Mesendoderm (in vitro differentiated cells): ENCODE measurements at regions not wholly inside any gene's neighbourhood (a gene's known extent, or its start where the extent isn't known, plus 50 kb on each side); places are given as distances from the start of the nearest gene placed in this dataset.

Source experiments
- DNase-seq: peaks from one replicate; pipeline ENCODE4 v3.0.0; 2013
- H2AK5ac ChIP-seq: 2 replicates; pipeline ENCODE4 v1.6.1; 2013; ENCODE audit warnings: low read length, inconsistent platforms
- H2BK120ac ChIP-seq: 2 replicates; pipeline ENCODE4 v1.6.1; 2013; ENCODE audit warnings: low read depth, mild to moderate bottlenecking, low read length, moderate library complexity, mixed read lengths
- H2BK15ac ChIP-seq: replicated peaks from 2 replicates; pipeline ENCODE4 v1.6.1; 2013; ENCODE audit warnings: low read depth, mild to moderate bottlenecking, moderate library complexity
- H2BK5ac ChIP-seq: 2 replicates; pipeline ENCODE4 v1.6.1; 2013; ENCODE audit warnings: low read length, inconsistent platforms
- H3K18ac ChIP-seq: 2 replicates; pipeline ENCODE4 v1.6.1; 2013; ENCODE audit warnings: mild to moderate bottlenecking, low read length, mixed read lengths
- H3K23ac ChIP-seq: one replicate; pipeline ENCODE4 v1.6.1; 2013; ENCODE audit warnings: low read length
- H3K27ac ChIP-seq: 2 replicates; pipeline ENCODE4 v1.5.1; 2013; ENCODE audit warnings: low read depth, mild to moderate bottlenecking, inconsistent platforms, low read length, moderate library complexity
- H3K27me3 ChIP-seq: 2 replicates; pipeline ENCODE4 v1.6.1; 2013; ENCODE audit warnings: low read length, control low read depth, mild to moderate bottlenecking, inconsistent platforms; ENCODE audit not compliant: insufficient read depth, poor library complexity
- H3K36me3 ChIP-seq: 2 replicates; pipeline ENCODE4 v1.6.1; 2013; ENCODE audit warnings: low read length, inconsistent platforms; ENCODE audit not compliant: control insufficient read depth, insufficient read depth
- H3K4ac ChIP-seq: one replicate; pipeline ENCODE4 v1.6.1; 2013; ENCODE audit warnings: low read depth, mild to moderate bottlenecking, low read length, moderate library complexity
- H3K4me1 ChIP-seq: 2 replicates; pipeline ENCODE4 v1.6.1; 2013; ENCODE audit warnings: low read depth, low read length, inconsistent platforms; ENCODE audit not compliant: control insufficient read depth
- H3K4me2 ChIP-seq: 2 replicates; pipeline ENCODE4 v1.6.1; 2013; ENCODE audit warnings: low read length
- H3K4me3 ChIP-seq: 2 replicates; pipeline ENCODE4 v1.5.1; 2013; ENCODE audit warnings: mild to moderate bottlenecking, low read length
- H3K56ac ChIP-seq: one replicate; pipeline ENCODE4 v1.6.1; 2013; ENCODE audit warnings: low read length
- H3K79me1 ChIP-seq: 2 replicates; pipeline ENCODE4 v1.6.1; 2013; ENCODE audit warnings: low read length, inconsistent platforms
- H3K79me2 ChIP-seq: 2 replicates; pipeline ENCODE4 v1.6.1; 2013; ENCODE audit warnings: mild to moderate bottlenecking, low read length; ENCODE audit not compliant: control insufficient read depth, insufficient read depth
- H3K9ac ChIP-seq: 2 replicates; pipeline ENCODE4 v1.6.1; 2013; ENCODE audit warnings: low read length, inconsistent platforms
- H4K5ac ChIP-seq: one replicate; pipeline ENCODE4 v1.6.1; 2013; ENCODE audit warnings: low read length
- H4K8ac ChIP-seq: one replicate; pipeline ENCODE4 v1.6.1; 2013; ENCODE audit warnings: low read depth, mild to moderate bottlenecking, control low read depth, low read length, moderate library complexity
- WGBS: extraction: QIAGEN DNeasy Blood & Tissue Kit; methylation state at CpG from one replicate; pipeline ENCODE4 v1.1.7; 2013; ENCODE audit warnings: low lambda C conversion rate, missing lambda C conversion rate; ENCODE audit not compliant: insufficient coverage; ENCODE audit errors: extremely low coverage; 5-methylcytosine and 5-hydroxymethylcytosine counted together

DNA sequence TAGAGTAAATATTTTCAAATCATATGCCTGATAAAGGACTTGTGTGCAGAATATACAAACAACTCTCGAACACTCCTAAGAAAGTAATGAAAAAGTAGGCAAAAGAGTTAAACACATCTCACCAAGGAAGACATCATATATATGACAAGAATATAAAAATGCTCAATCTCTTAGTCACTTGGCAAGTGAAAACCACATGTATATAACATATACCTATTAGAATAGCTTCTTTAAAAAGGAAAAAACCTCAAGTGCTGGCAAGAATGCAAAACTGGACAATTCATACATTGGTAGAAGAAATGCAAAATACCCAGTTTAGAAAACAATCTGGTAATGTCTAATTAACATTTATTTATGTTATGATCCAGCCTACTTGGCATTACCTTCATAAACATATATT is 146.6 kb upstream of the DGKB start:
- Histone ChIP-seq H4K8ac (no peak overlapping the region), H4K5ac (no peak overlapping the region), H3K27ac (no peak overlapping the region), H3K4me3 (no peak overlapping the region), H3K18ac (no peak overlapping the region), H3K79me2 (no peaks in the 10 kb centered on the region), H3K4ac (no peak overlapping the region), H3K79me1 (no peaks in the 10 kb centered on the region), H3K23ac (no peak overlapping the region), H2BK120ac (no peak overlapping the region), H3K4me2 (no peak overlapping the region), H3K27me3 (no peaks in the 10 kb centered on the region), H2BK5ac (no peak overlapping the region), H3K9ac (no peak overlapping the region), H2AK5ac (no peak overlapping the region), H3K4me1 (no peaks in the 10 kb centered on the region), H3K36me3 (no peaks in the 10 kb centered on the region), H3K56ac (no peak overlapping the region), H2BK15ac (no peak overlapping the region)
- DNase-seq: no peak
- no CpG with 5 or more reads among the region's 1 CpG for WGBS

- no peaks in the 10 kb centered on the region for H3K79me2 ChIP-seq
- H3K23ac ChIP-seq: no peak overlapping the region
- no CpG with 5 or more reads among the region's 2 CpGs for WGBS
- H3K27ac ChIP-seq: no peak overlapping the region
- H2BK5ac ChIP-seq: no peak overlapping the region
- H3K36me3 ChIP-seq: no peaks in the 10 kb centered on the region
- no peaks in the 10 kb centered on the region for H3K79me1 ChIP-seq
- no peaks in the 10 kb centered on the region for H3K27me3 ChIP-seq
- H3K4me1 ChIP-seq: no peaks in the 10 kb centered on the region
- no peak overlapping the region for H4K8ac ChIP-seq
- DNase-seq: no peak
- H3K18ac ChIP-seq: no peak overlapping the region
- no peak overlapping the region for H3K4me2 ChIP-seq
- H2AK5ac ChIP-seq: no peak overlapping the region
- no peak overlapping the region for H2BK120ac ChIP-seq
- no peak overlapping the region for H2BK15ac ChIP-seq
- no peak overlapping the region for H3K4me3 ChIP-seq
- no peak overlapping the region for H4K5ac ChIP-seq
- H3K56ac ChIP-seq: no peak overlapping the region
- H3K9ac ChIP-seq: no peak overlapping the region
- no peak overlapping the region for H3K4ac ChIP-seq
Observed at GRCh38 chr7:15046861-15047260, 144.3 kb upstream of the DGKB start.

DNA sequence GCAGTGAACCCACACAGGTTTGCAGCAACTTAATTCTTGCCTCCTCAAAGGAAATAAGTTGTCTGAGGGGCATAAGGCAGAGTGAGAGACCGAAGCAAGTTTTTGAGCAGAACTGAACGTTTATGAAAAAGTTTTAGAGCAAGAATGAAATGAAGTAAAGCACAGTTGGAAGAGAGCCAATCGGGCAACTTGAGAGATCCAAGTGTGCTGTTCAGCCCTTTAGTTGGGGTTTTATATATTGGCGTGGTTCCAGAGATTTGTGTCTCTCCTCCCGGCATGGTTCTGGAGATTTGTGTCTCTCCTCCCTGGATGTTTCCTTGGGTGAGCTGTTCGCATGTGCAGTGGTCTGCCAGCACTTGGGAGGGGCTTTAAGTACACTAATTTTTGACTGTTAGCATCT is 141.4 kb upstream of the DGKB start:
- no peaks in the 10 kb centered on the region for H3K36me3 ChIP-seq
- no peaks in the 10 kb centered on the region for H3K4me1 ChIP-seq
- H4K8ac ChIP-seq: no peak overlapping the region
- no peak overlapping the region for H3K23ac ChIP-seq
- H2AK5ac ChIP-seq: no peak overlapping the region
- no peak overlapping the region for H3K9ac ChIP-seq
- H3K4ac ChIP-seq: peak overlapping the region; percentile 68
- no peak overlapping the region for H3K18ac ChIP-seq
- no peak overlapping the region for H3K4me2 ChIP-seq
- no peak overlapping the region for H3K27ac ChIP-seq
- H2BK5ac ChIP-seq: no peak overlapping the region
- WGBS: no CpG with 5 or more reads among the region's 6 CpGs
- no peaks in the 10 kb centered on the region for H3K27me3 ChIP-seq
- H3K79me2 ChIP-seq: no peaks in the 10 kb centered on the region
- no peaks in the 10 kb centered on the region for H3K79me1 ChIP-seq
- no peak overlapping the region for H2BK120ac ChIP-seq
- no peak for DNase-seq
- no peak overlapping the region for H3K56ac ChIP-seq
- no peak overlapping the region for H2BK15ac ChIP-seq
- no peak overlapping the region for H3K4me3 ChIP-seq
- H4K5ac ChIP-seq: no peak overlapping the region

DNA sequence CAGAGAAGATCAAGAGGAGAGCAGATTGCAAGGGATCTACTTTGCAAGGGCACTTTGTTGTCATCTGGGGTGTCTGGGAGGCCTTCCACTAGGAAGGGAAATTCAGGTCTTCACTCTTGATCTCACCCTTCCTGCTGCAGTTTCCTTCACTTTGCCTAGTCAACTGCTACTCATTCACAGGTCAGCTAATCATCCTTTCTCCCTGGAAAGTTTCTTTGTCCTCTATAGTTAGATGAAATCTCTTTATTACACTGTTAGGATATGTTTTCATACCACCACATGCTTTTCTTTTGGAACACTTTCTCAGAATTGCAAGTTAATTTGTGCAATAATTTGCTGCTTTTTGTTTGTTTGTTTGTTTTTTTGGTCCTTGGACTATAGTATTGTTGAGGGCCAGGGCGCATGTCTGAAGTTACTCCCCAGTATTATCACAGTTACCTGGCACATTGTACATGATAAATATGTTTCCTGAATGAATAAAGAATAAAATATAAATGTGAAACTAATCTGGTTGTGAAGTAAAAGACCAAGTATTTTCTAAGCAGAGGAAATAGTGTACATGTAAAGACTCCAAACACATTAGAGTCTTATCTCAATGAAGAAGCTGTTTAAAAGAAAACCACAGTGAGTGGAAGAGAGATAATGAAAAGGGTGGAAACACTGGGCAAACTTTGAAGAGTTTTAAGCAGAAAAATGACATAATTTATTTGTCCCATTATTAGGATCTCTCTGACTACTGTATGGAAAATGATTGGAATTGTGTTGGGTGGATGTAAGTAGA is 139.9 kb upstream of the DGKB start:
- H3K9ac ChIP-seq: no peak overlapping the region
- no peaks in the 10 kb centered on the region for H3K36me3 ChIP-seq
- no peaks in the 10 kb centered on the region for H3K27me3 ChIP-seq
- no peak overlapping the region for H3K27ac ChIP-seq
- no peak overlapping the region for H4K5ac ChIP-seq
- no peak overlapping the region for H3K4me3 ChIP-seq
- H3K23ac ChIP-seq: no peak overlapping the region
- no peak overlapping the region for H2AK5ac ChIP-seq
- no peaks in the 10 kb centered on the region for H3K79me2 ChIP-seq
- no peak overlapping the region for H2BK120ac ChIP-seq
- no peak overlapping the region for H3K18ac ChIP-seq
- H3K56ac ChIP-seq: no peak overlapping the region
- no peak overlapping the region for H4K8ac ChIP-seq
- WGBS: no CpG with 5 or more reads among the region's 1 CpG
- no peak for DNase-seq
- H2BK15ac ChIP-seq: no peak overlapping the region
- no peaks in the 10 kb centered on the region for H3K4me1 ChIP-seq
- no peaks in the 10 kb centered on the region for H3K79me1 ChIP-seq
- no peak overlapping the region for H2BK5ac ChIP-seq
- no peak overlapping the region for H3K4ac ChIP-seq
- H3K4me2 ChIP-seq: no peak overlapping the region

DNA sequence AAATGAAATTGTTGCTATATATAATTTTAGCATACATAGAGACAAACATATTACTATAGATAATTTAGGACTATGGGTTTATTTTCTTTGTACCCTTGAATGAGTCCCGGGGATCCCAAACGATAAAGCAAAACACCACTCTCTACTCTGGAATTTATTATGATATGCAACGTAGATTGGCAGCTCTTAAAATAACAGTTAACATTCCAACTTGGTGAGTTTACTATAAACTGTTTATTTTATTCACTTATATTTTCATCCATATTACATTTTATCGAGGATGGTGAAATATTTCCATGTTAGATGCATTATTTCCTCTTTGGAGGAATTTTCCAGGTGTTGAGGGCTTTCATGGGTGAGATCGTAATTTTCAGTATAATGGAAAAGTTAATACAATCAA is 138.7 kb upstream of the DGKB start:
- DNase-seq: no peak
- Histone ChIP-seq H3K9ac (no peak overlapping the region), H3K4me3 (no peak overlapping the region), H3K56ac (no peak overlapping the region), H3K4me1 (no peaks in the 10 kb centered on the region), H2BK120ac (no peak overlapping the region), H2BK5ac (no peak overlapping the region), H4K8ac (no peak overlapping the region), H4K5ac (no peak overlapping the region), H3K79me2 (no peaks in the 10 kb centered on the region), H3K23ac (no peak overlapping the region), H2AK5ac (no peak overlapping the region), H2BK15ac (no peak overlapping the region), H3K27ac (no peak overlapping the region), H3K4ac (no peak overlapping the region), H3K36me3 (no peaks in the 10 kb centered on the region), H3K4me2 (no peak overlapping the region), H3K79me1 (no peaks in the 10 kb centered on the region), H3K27me3 (no peaks in the 10 kb centered on the region), H3K18ac (no peak overlapping the region)
- WGBS: no CpG with 5 or more reads among the region's 5 CpGs

DNA sequence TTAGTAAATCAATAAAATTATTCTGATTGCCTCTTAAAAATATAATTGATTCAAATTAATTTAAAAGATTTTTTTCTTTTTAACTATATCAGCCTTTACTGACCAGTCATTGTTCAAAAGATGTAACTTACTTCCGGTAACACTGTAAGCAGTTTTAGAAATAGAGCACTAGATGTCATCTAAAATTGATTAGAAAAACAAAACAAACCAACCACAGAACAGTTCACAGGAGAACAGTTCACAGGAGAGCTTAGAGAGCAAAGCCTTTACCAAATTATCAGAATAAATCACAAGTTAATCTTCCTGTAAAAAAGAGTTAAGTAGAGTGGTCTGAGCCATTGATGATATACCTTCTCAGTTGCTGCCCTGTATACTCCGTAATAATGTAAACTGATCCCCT is 133.3 kb upstream of the DGKB start:
- no peak overlapping the region for H2BK15ac ChIP-seq
- H3K79me2 ChIP-seq: no peaks in the 10 kb centered on the region
- H3K4me1 ChIP-seq: no peaks in the 10 kb centered on the region
- no peak overlapping the region for H3K4me3 ChIP-seq
- no peak overlapping the region for H2AK5ac ChIP-seq
- no peaks in the 10 kb centered on the region for H3K36me3 ChIP-seq
- no peak overlapping the region for H3K27ac ChIP-seq
- no peak overlapping the region for H3K56ac ChIP-seq
- no peaks in the 10 kb centered on the region for H3K79me1 ChIP-seq
- H3K23ac ChIP-seq: no peak overlapping the region
- no peak overlapping the region for H4K5ac ChIP-seq
- no peak overlapping the region for H2BK120ac ChIP-seq
- no CpG with 5 or more reads among the region's 2 CpGs for WGBS
- H3K9ac ChIP-seq: no peak overlapping the region
- no peak overlapping the region for H3K18ac ChIP-seq
- no peak for DNase-seq
- H4K8ac ChIP-seq: no peak overlapping the region
- no peak overlapping the region for H3K4me2 ChIP-seq
- no peaks in the 10 kb centered on the region for H3K27me3 ChIP-seq
- no peak overlapping the region for H2BK5ac ChIP-seq
- H3K4ac ChIP-seq: no peak overlapping the region
